ENCODE measurements at regions not wholly inside any gene's neighbourhood (a gene's known extent, or its start where the extent isn't known, plus 50 kb on each side); places are given as distances from the start of the nearest gene placed in this dataset.
A peak's percentile ranks its signal among the peaks of the same experiment; 100 is the strongest.
"Not testable (repeated sequence)": the region's sequence is repeated elsewhere in the genome, so short reads cannot be mapped to it uniquely, and the experiment has no call there.

GRCh38 chr20:57770852-57771720 lies 61.3 kb upstream of the PMEPA1 start:
- Histone ChIP-seq H3K9ac (ENCODE audit: insufficient read depth in 1 of 2, low read length in 2 of 2) (no peak overlapping the region), H3K27me3 (ENCODE audit: control insufficient read depth in 3 of 3, insufficient read depth in 3 of 3, low read length in 2 of 3) (no peaks in the 10 kb centered on the region), H3K4me1 (ENCODE audit: control insufficient read depth in 5 of 5, insufficient read depth in 5 of 5, low read length in 5 of 5) (peaks cover 0 to 10% (median 0%) of the 10 kb centered on the region in 5 donors), H3K36me3 (ENCODE audit: control insufficient read depth in 4 of 4, insufficient read depth in 4 of 4, low read length in 4 of 4) (no peaks in the 10 kb centered on the region), H3K4me3 (no peak overlapping the region), H3K27ac (ENCODE audit: low read depth in 1 of 2, low read length in 1 of 2) (peak overlapping the region in 1 of 2 donors; percentile 2), H3K9me3 (ENCODE audit: control insufficient read depth in 4 of 4, insufficient read depth in 3 of 4, low read length in 3 of 4) (peaks cover 0 to 3% (median 0%) of the 10 kb centered on the region in 4 donors)
- no peak for TF ChIP-seq CTCF (IDR thresholded peaks at IDR 0.05; ENCODE audit: control extremely low read depth, extremely low read depth)
- peak; percentile 24 for ATAC-seq (ENCODE audit: insufficient read depth, low FRiP score)
- WGBS, 2 donors: 66 to 86% methylated on average over 15 of the region's 15 CpGs
- DNase-seq: peak; percentile 52 to 75 (median 60)

GRCh38 chr20:57770401-57770800 lies 60.6 kb upstream of the PMEPA1 start:
- not testable (repeated sequence) for H3K27me3 ChIP-seq (ENCODE audit: control insufficient read depth in 3 of 3, insufficient read depth in 3 of 3, low read length in 2 of 3); H3K9me3 ChIP-seq (ENCODE audit: control insufficient read depth in 4 of 4, insufficient read depth in 3 of 4, low read length in 3 of 4); ATAC-seq (ENCODE audit: insufficient read depth, low FRiP score); H3K4me1 ChIP-seq (ENCODE audit: control insufficient read depth in 5 of 5, insufficient read depth in 5 of 5, low read length in 5 of 5); H3K9ac ChIP-seq (ENCODE audit: insufficient read depth in 1 of 2, low read length in 2 of 2); H3K36me3 ChIP-seq (ENCODE audit: control insufficient read depth in 4 of 4, insufficient read depth in 4 of 4, low read length in 4 of 4); H3K4me3 ChIP-seq; H3K27ac ChIP-seq (ENCODE audit: low read depth in 1 of 2, low read length in 1 of 2)
- peak in 1 of 3 donors; percentile 6 for DNase-seq
- 84 to 91% methylated on average over 8 of the region's 8 CpGs for WGBS, 2 donors

- H3K27ac ChIP-seq (ENCODE audit: low read depth in 1 of 2, low read length in 1 of 2): no peak overlapping the region
- no peak overlapping the region for H3K4me3 ChIP-seq
- peaks cover 0 to 4% (median under 1%) of the 10 kb centered on the region in 4 donors for H3K9me3 ChIP-seq (ENCODE audit: control insufficient read depth in 4 of 4, insufficient read depth in 3 of 4, low read length in 3 of 4)
- DNase-seq: peak in 1 of 3 donors; percentile 14
- no peak overlapping the region for H3K9ac ChIP-seq (ENCODE audit: insufficient read depth in 1 of 2, low read length in 2 of 2)
- H3K4me1 ChIP-seq (ENCODE audit: control insufficient read depth in 5 of 5, insufficient read depth in 5 of 5, low read length in 5 of 5): peaks cover 0 to 10% (median 0%) of the 10 kb centered on the region in 5 donors
- no peak for TF ChIP-seq CTCF (IDR thresholded peaks at IDR 0.05; ENCODE audit: control extremely low read depth, extremely low read depth)
- no peak for ATAC-seq (ENCODE audit: insufficient read depth, low FRiP score)
- H3K27me3 ChIP-seq (ENCODE audit: control insufficient read depth in 3 of 3, insufficient read depth in 3 of 3, low read length in 2 of 3): no peaks in the 10 kb centered on the region
- 52 to 64% methylated on average over 5 of the region's 5 CpGs for WGBS, 2 donors
- H3K36me3 ChIP-seq (ENCODE audit: control insufficient read depth in 4 of 4, insufficient read depth in 4 of 4, low read length in 4 of 4): no peaks in the 10 kb centered on the region
Observed at GRCh38 chr20:57769756-57770155, 59.9 kb upstream of the PMEPA1 start.

DNA sequence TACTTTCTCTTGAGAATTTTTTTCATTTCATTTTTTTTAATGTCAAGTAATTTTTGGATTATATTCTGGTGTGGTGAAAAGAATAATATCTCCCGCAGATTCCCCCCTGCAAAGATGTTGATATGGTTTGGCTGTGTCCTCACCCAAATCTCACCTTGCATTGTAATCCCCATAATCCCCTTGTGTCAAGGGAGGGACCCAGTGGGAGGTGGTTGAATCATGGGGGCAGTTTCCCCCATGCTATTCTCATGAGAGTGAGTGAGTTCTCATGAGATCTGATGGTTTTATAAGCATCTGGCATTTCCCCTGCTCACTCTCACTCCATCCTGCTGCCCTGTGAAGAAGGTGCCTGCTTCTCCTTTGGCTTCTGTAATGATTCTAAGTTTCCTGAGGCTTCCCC lies 58.7 kb upstream of the PMEPA1 start:
- no peak for TF ChIP-seq CTCF (IDR thresholded peaks at IDR 0.05; ENCODE audit: control extremely low read depth, extremely low read depth)
- WGBS, 2 donors: 96 to 97% methylated on average over 1 of the region's 1 CpG
- no peak overlapping the region for H3K9ac ChIP-seq (ENCODE audit: insufficient read depth in 1 of 2, low read length in 2 of 2)
- no peaks in the 10 kb centered on the region for H3K36me3 ChIP-seq (ENCODE audit: control insufficient read depth in 4 of 4, insufficient read depth in 4 of 4, low read length in 4 of 4)
- ATAC-seq (ENCODE audit: insufficient read depth, low FRiP score): no peak
- no peak overlapping the region for H3K4me3 ChIP-seq
- H3K27ac ChIP-seq (ENCODE audit: low read depth in 1 of 2, low read length in 1 of 2): no peak overlapping the region
- peaks cover 0 to 9% (median 2%) of the 10 kb centered on the region in 4 donors for H3K9me3 ChIP-seq (ENCODE audit: control insufficient read depth in 4 of 4, insufficient read depth in 3 of 4, low read length in 3 of 4)
- no peak for DNase-seq
- no peaks in the 10 kb centered on the region for H3K27me3 ChIP-seq (ENCODE audit: control insufficient read depth in 3 of 3, insufficient read depth in 3 of 3, low read length in 2 of 3)
- peaks cover 0 to 10% (median 0%) of the 10 kb centered on the region in 5 donors for H3K4me1 ChIP-seq (ENCODE audit: control insufficient read depth in 5 of 5, insufficient read depth in 5 of 5, low read length in 5 of 5)

All from lung (tissue), 11 donors.